Endothelial cell of umbilical vein (primary cell): ENCODE measurements at regions not wholly inside any gene's neighbourhood (a gene's known extent, or its start where the extent isn't known, plus 50 kb on each side); places are given as distances from the start of the nearest gene placed in this dataset.

Experiments used
- BruUV-seq: library from RNA; stranded (reverse); fragments of 400-500 nt; replicated peaks from 2 replicates; lab custom pipeline; 2021; lab: Mats Ljungman, UMichigan
- CTCF ChIA-PET: fragments of 300-600, 350-600 bp; sonication (Branson Sonifier 250); formaldehyde crosslinking; loops from one replicate; lab custom pipeline; 2021; ENCODE audit warnings: antibody characterized with exemption, inconsistent platforms; lab: Charles Lee
- POLR2A ChIA-PET: fragments of 300-600, 350-600 bp; sonication (Branson Sonifier 250); formaldehyde crosslinking; loops from one replicate; lab custom pipeline; 2021; ENCODE audit warnings: antibody characterized with exemption, inconsistent platforms; lab: Charles Lee
- DNase-seq: peaks from one replicate; pipeline ENCODE4 v3.0.0-alpha.2; 2011; ENCODE audit warnings: low read depth, low spot score
- FAIRE-seq: peaks from 2 replicates; lab custom pipeline; 2011; peaks lifted over from hg19 to GRCh38; lab: Jason Lieb, UNC
- H2AFZ ChIP-seq: 2 replicates; pipeline ENCODE4 v1.6.0; 2012; ENCODE audit warnings: low read depth, low read length, control low read depth, inconsistent platforms
- H3K27ac ChIP-seq: 2 replicates; pipeline ENCODE4 v1.5.1; 2011; ENCODE audit warnings: low read depth, mild to moderate bottlenecking, control low read depth, low read length, moderate library complexity; ENCODE audit not compliant: insufficient read depth
- H3K27me3 ChIP-seq, 2 experiments: 2 replicates each; pipeline versions ENCODE4 v1.6.0 to v1.6.1; 2011; ENCODE audit warnings: low read length in 2 of 2, mixed read lengths in 1 of 2; ENCODE audit not compliant: control insufficient read depth in 2 of 2, insufficient read depth in 2 of 2
- H3K36me3 ChIP-seq, 2 experiments: 2 replicates in 1 of 2; 3 replicates in 1 of 2; pipeline ENCODE4 v1.5.1; 2011; ENCODE audit warnings: low read length in 2 of 2, mild to moderate bottlenecking in 1 of 2, moderate library complexity in 1 of 2; ENCODE audit not compliant: control insufficient read depth in 2 of 2, insufficient read depth in 2 of 2; ENCODE audit errors: extremely low read depth in 1 of 2
- H3K4me1 ChIP-seq: 3 replicates; pipeline ENCODE4 v1.5.1; 2011; ENCODE audit warnings: mild to moderate bottlenecking, low read length; ENCODE audit not compliant: control insufficient read depth, insufficient read depth; ENCODE audit errors: extremely low read depth
- H3K4me2 ChIP-seq: 2 replicates; pipeline ENCODE4 v1.6.1; 2011; ENCODE audit warnings: low read length, control low read depth, mixed read lengths; ENCODE audit not compliant: insufficient read depth
- H3K4me3 ChIP-seq, 3 experiments: fragments of 200-600 bp in 1 of 3; sonication (generic), shearing (Covaris generic) in 1 of 3; replicated peaks in 1 of 3; 2 replicates each; pipeline ENCODE4 v1.5.1; 2011 to 2016; ENCODE audit warnings: control low read depth in 3 of 3, low read length in 3 of 3, mild to moderate bottlenecking in 2 of 3, inconsistent platforms in 1 of 3, low read depth in 1 of 3, moderate library complexity in 1 of 3; ENCODE audit not compliant: insufficient read depth in 1 of 3
- H3K79me2 ChIP-seq: 2 replicates; pipeline ENCODE4 v1.6.0; 2012; ENCODE audit warnings: low read length, inconsistent platforms; ENCODE audit not compliant: control insufficient read depth, insufficient read depth
- H3K9ac ChIP-seq: replicated peaks from 2 replicates; pipeline ENCODE3; 2011; ENCODE audit warnings: low read length, control low read depth; ENCODE audit not compliant: insufficient read depth; ENCODE audit errors: extremely low read depth
- H3K9me1 ChIP-seq: replicated peaks from 3 replicates; pipeline ENCODE4 v1.6.0; 2011; ENCODE audit warnings: mild to moderate bottlenecking, low read length; ENCODE audit not compliant: control insufficient read depth, insufficient read depth; ENCODE audit errors: extremely low read depth
- H3K9me3 ChIP-seq: replicated peaks from 2 replicates; pipeline ENCODE4 v1.5.1; 2012; ENCODE audit warnings: low read length, inconsistent platforms; ENCODE audit not compliant: control insufficient read depth, insufficient read depth
- H4K20me1 ChIP-seq: replicated peaks from 2 replicates; pipeline ENCODE3; 2011; ENCODE audit warnings: mild to moderate bottlenecking, low read length; ENCODE audit not compliant: control insufficient read depth, insufficient read depth; ENCODE audit errors: extremely low read depth
- EZH2 ChIP-seq: IDR thresholded peaks from 2 replicates; pipeline ENCODE4 v1.6.1; 2012; ENCODE audit warnings: borderline replicate concordance, low read depth, mild to moderate bottlenecking, moderate library complexity, low read length, inconsistent platforms; ENCODE audit not compliant: severe bottlenecking
- FOS ChIP-seq: IDR thresholded peaks from 2 replicates; pipeline ENCODE4 v1.6.1; 2011; ENCODE audit warnings: mild to moderate bottlenecking, low read length, moderate library complexity, borderline replicate concordance; ENCODE audit not compliant: insufficient read depth
- GATA2 ChIP-seq: IDR thresholded peaks from 2 replicates; pipeline ENCODE4 v1.7.0; 2011; ENCODE audit warnings: low read depth, mild to moderate bottlenecking, moderate library complexity, mixed read lengths, low read length; ENCODE audit not compliant: insufficient read length, insufficient read depth
- JUN ChIP-seq: IDR thresholded peaks from 2 replicates; pipeline ENCODE4 v1.6.1; 2011; ENCODE audit warnings: borderline replicate concordance, low read depth; ENCODE audit not compliant: insufficient read length, insufficient read depth
- MAX ChIP-seq: IDR thresholded peaks from 2 replicates; pipeline ENCODE4 v1.6.1; 2011; ENCODE audit not compliant: insufficient read depth, insufficient read length
- MYC ChIP-seq: IDR thresholded peaks from one replicate; pipeline ENCODE4 v1.6.1; 2011; ENCODE audit warnings: mild to moderate bottlenecking, low read depth, low read length
- POLR2A ChIP-seq: IDR thresholded peaks from 2 replicates; pipeline ENCODE4 v1.6.1; 2012; ENCODE audit warnings: low read depth, mild to moderate bottlenecking, control low read depth, low read length
- POLR2AphosphoS5 ChIP-seq: IDR thresholded peaks from 2 replicates; pipeline ENCODE4 v1.6.1; 2012; ENCODE audit warnings: low read depth, mild to moderate bottlenecking, control low read depth, low read length, moderate library complexity; ENCODE audit not compliant: insufficient read depth
- dilution Hi-C: fragments of 300-500 bp; cut with MboI; formaldehyde crosslinking; loops from one replicate; pipeline ENCODE4 v1.15.0; 2019; ENCODE audit warnings: low sequenced_read_pairs; ENCODE audit not compliant: extremely low pct_ligation_motif_present
- intact Hi-C: fragments of 100-400 bp; cut with micrococcal nuclease; formaldehyde crosslinking; loops from one replicate; pipeline ENCODE4 v1.10.0; 2022
- TF ChIP-seq, protein P1 (sequence below), 2 donors: IDR thresholded peaks; 1 replicate in 1 of 2; 2 replicates in 1 of 2; pipeline ENCODE4 v1.5.1; 2011; ENCODE audit warnings: low read length in 2 of 2, mild to moderate bottlenecking in 2 of 2, moderate library complexity in 2 of 2, control low read depth in 1 of 2, inconsistent platforms in 1 of 2, low read depth in 1 of 2; ENCODE audit not compliant: insufficient read depth in 1 of 2; ENCODE audit errors: extremely low read depth in 1 of 2

DNA sequence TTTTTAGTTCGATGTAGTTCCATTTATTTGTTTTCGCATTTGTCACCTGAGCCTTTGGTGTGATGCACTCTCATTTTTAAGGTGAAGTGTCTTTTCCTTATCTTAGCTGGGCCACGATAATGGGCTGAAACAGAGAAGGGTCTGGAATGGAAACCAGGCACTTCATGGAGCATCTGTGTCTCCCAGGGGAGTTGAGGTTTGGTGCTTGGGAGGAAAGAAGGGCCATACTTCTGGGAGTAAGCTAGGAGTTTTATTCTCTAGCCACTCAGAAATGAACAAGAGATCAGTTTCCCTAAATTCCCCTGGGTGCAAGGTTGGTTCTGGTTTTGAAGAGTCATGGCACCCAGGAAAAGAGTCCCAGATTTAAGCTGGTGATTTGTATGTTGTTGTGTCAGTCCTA lies 179.4 kb upstream of the CXCR4 start:
- TF ChIP-seq FOS (no peak), GATA2 (no peak), JUN (no peak), MAX (no peak), POLR2AphosphoS5 (no peak), MYC (no peak), EZH2 (no peak), POLR2A (no peak)
- TF ChIP-seq, protein P1, sequence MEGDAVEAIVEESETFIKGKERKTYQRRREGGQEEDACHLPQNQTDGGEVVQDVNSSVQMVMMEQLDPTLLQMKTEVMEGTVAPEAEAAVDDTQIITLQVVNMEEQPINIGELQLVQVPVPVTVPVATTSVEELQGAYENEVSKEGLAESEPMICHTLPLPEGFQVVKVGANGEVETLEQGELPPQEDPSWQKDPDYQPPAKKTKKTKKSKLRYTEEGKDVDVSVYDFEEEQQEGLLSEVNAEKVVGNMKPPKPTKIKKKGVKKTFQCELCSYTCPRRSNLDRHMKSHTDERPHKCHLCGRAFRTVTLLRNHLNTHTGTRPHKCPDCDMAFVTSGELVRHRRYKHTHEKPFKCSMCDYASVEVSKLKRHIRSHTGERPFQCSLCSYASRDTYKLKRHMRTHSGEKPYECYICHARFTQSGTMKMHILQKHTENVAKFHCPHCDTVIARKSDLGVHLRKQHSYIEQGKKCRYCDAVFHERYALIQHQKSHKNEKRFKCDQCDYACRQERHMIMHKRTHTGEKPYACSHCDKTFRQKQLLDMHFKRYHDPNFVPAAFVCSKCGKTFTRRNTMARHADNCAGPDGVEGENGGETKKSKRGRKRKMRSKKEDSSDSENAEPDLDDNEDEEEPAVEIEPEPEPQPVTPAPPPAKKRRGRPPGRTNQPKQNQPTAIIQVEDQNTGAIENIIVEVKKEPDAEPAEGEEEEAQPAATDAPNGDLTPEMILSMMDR (IDR thresholded peaks at IDR 0.05; ENCODE audit: extremely low read depth in 1 of 2, insufficient read depth in 1 of 2, low read depth in 1 of 2, low read length in 2 of 2) = no peak
- Histone ChIP-seq H3K79me2 (no peaks in the 10 kb centered on the region), H3K27ac (no peak overlapping the region), H3K9me3 (no peaks in the 10 kb centered on the region), H4K20me1 (no peaks in the 10 kb centered on the region), H3K36me3 (no peaks in the 10 kb centered on the region), H3K9me1 (no peaks in the 10 kb centered on the region), H3K27me3 (peaks cover 0 to 2% of the 10 kb centered on the region in 2 experiments), H2AFZ (no peak overlapping the region), H3K4me3 (no peak overlapping the region), H3K4me2 (no peak overlapping the region), H3K9ac (no peak overlapping the region), H3K4me1 (no peaks in the 10 kb centered on the region)
- intact Hi-C loops = no loop called here
- DNase-seq (no peak), FAIRE-seq (no peak)
- CTCF ChIA-PET = interaction anchor here (1.4 kb wide), 1 partner anchor 13 kb away, joined by 5 read pairs; no protein-coding TSS in a partner anchor
- BruUV-seq = no TSS peak
- dilution Hi-C loops = no loop called here
- POLR2A ChIA-PET = no interaction called here
